Vagina (tissue), 2 donors: ENCODE measurements at regions not wholly inside any gene's neighbourhood (a gene's known extent, or its start where the extent isn't known, plus 50 kb on each side); places are given as distances from the start of the nearest gene placed in this dataset.

ENCODE experiments used
- DNase-seq, 2 donors: peaks; one replicate each; pipeline ENCODE4 v3.0.0-alpha.2; 2017; ENCODE audit errors: extremely low spot score in 2 of 2
- H3K27ac ChIP-seq: fragments of 200-600 bp; sonication (generic); one replicate; pipeline ENCODE4 v1.5.1; 2019
- H3K27me3 ChIP-seq: fragments of 200-600 bp; sonication (generic); one replicate; pipeline ENCODE4 v1.5.1; 2019
- H3K36me3 ChIP-seq, 2 donors: fragments of 200-600 bp; sonication (generic); one replicate each; pipeline ENCODE4 v1.5.1; 2017 to 2019
- H3K4me1 ChIP-seq: fragments of 200-600 bp; sonication (generic); one replicate; pipeline ENCODE4 v1.5.1; 2019
- H3K4me3 ChIP-seq, 2 donors: fragments of 200-600 bp; sonication (generic); 1 replicate in 1 of 2; 2 replicates in 1 of 2; pipeline ENCODE4 v1.5.1; 2016 to 2019
- H3K9me3 ChIP-seq: fragments of 200-600 bp; sonication (generic); one replicate; pipeline ENCODE4 v1.5.1; 2019
- POLR2A ChIP-seq, 2 donors: fragments of 450-650 bp; IDR thresholded peaks; one replicate each; pipeline ENCODE4 v1.6.1; 2017; ENCODE audit warnings: antibody characterized with exemption in 2 of 2, mild to moderate bottlenecking in 2 of 2, moderate library complexity in 2 of 2
- POLR2AphosphoS5 ChIP-seq, 2 donors: sonication (generic); formaldehyde crosslinking; IDR thresholded peaks; one replicate each; pipeline ENCODE4 v1.9.0; 2017; ENCODE audit warnings: antibody characterized with exemption in 2 of 2, mild to moderate bottlenecking in 2 of 2, low read depth in 1 of 2; ENCODE audit not compliant: insufficient read depth in 1 of 2
- intact Hi-C: fragments of 100-400 bp; cut with DNase I; formaldehyde crosslinking; loops from one replicate; pipeline ENCODE4 v1.15.1; 2023
- TF ChIP-seq, protein P1 (sequence below), 3 experiments: fragments of 450-650 bp in 2 of 3; fragments of 200-600 bp in 1 of 3; sonication (generic) in 1 of 3; IDR thresholded peaks; one replicate each; pipeline ENCODE4 v1.5.1; 2017 to 2019; ENCODE audit warnings: antibody characterized with exemption in 3 of 3, mild to moderate bottlenecking in 2 of 3, moderate library complexity in 2 of 3

- TF ChIP-seq, protein P1, sequence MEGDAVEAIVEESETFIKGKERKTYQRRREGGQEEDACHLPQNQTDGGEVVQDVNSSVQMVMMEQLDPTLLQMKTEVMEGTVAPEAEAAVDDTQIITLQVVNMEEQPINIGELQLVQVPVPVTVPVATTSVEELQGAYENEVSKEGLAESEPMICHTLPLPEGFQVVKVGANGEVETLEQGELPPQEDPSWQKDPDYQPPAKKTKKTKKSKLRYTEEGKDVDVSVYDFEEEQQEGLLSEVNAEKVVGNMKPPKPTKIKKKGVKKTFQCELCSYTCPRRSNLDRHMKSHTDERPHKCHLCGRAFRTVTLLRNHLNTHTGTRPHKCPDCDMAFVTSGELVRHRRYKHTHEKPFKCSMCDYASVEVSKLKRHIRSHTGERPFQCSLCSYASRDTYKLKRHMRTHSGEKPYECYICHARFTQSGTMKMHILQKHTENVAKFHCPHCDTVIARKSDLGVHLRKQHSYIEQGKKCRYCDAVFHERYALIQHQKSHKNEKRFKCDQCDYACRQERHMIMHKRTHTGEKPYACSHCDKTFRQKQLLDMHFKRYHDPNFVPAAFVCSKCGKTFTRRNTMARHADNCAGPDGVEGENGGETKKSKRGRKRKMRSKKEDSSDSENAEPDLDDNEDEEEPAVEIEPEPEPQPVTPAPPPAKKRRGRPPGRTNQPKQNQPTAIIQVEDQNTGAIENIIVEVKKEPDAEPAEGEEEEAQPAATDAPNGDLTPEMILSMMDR (IDR thresholded peaks at IDR 0.05), result no peak
- no peak for TF ChIP-seq POLR2AphosphoS5 (IDR thresholded peaks at IDR 0.05; ENCODE audit: insufficient read depth in 1 of 2, low read depth in 1 of 2)
- TF ChIP-seq POLR2A (IDR thresholded peaks at IDR 0.05), result no peak
- no peak overlapping the region for H3K4me3 ChIP-seq
- no peaks in the 10 kb centered on the region for H3K27me3 ChIP-seq
- intact Hi-C loops, result no loop called here
- H3K4me1 ChIP-seq, result no peaks in the 10 kb centered on the region
- no peaks in the 10 kb centered on the region for H3K36me3 ChIP-seq
- H3K27ac ChIP-seq, result no peak overlapping the region
- no peak for DNase-seq
- H3K9me3 ChIP-seq, result no peaks in the 10 kb centered on the region
Observed at GRCh38 chr9:1954238-1954637, 60.9 kb upstream of the SMARCA2 start.

DNA sequence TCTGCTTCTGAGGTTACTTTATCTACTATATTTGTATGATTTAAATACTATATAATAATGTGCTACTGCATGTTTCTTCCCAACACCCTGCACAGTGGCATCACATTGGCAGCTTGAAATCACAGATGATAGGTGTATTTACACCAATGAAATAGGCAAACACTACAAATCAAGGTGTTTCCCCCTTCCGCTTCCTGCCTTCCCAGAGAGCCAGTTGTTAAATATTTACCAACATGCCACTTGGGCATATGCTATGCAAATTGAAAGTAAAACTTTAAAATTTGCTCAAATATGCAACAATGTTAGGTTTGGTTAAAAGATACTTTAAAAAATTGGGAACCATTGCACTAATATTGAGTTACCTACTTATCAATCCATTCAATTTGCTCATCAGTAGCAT is 58.2 kb upstream of the SMARCA2 start:
- no peaks in the 10 kb centered on the region for H3K36me3 ChIP-seq
- H3K27ac ChIP-seq, result no peak overlapping the region
- DNase-seq, result no peak
- TF ChIP-seq POLR2AphosphoS5 (IDR thresholded peaks at IDR 0.05; ENCODE audit: insufficient read depth in 1 of 2, low read depth in 1 of 2), result no peak
- TF ChIP-seq, protein P1 (IDR thresholded peaks at IDR 0.05), result no peak
- intact Hi-C loops, result no loop called here
- no peak overlapping the region for H3K4me3 ChIP-seq
- no peaks in the 10 kb centered on the region for H3K9me3 ChIP-seq
- no peaks in the 10 kb centered on the region for H3K27me3 ChIP-seq
- no peaks in the 10 kb centered on the region for H3K4me1 ChIP-seq

DNA sequence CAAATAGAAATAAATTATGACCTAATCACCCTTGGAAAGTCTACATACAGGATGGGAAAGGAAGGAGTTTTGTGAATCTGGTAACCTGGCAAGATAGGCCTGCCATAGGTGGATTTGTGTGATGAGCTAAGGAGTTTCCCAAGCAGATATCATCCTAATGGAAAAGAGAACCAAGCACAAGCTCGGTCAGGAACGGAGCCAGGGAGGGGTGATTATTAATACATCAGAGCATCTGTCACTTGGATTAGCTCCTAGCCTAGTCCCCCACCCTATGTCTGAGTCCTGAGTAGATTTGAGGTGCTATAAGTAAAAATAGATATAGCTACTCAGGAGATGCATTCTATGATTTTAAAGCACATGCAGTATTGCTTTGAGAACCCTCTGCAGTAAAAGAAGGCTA is 57.3 kb upstream of the SMARCA2 start:
- no peaks in the 10 kb centered on the region for H3K9me3 ChIP-seq
- TF ChIP-seq POLR2AphosphoS5 (IDR thresholded peaks at IDR 0.05; ENCODE audit: insufficient read depth in 1 of 2, low read depth in 1 of 2) (no peak), POLR2A (IDR thresholded peaks at IDR 0.05) (no peak)
- TF ChIP-seq, protein P1 (IDR thresholded peaks at IDR 0.05), result no peak
- no peaks in the 10 kb centered on the region for H3K36me3 ChIP-seq
- H3K27me3 ChIP-seq, result no peaks in the 10 kb centered on the region
- no peak overlapping the region for H3K4me3 ChIP-seq
- no peaks in the 10 kb centered on the region for H3K4me1 ChIP-seq
- DNase-seq, result no peak
- H3K27ac ChIP-seq, result no peak overlapping the region
- intact Hi-C loops, result no loop called here

GRCh38 chr9:1959371-1959770 is 55.8 kb upstream of the SMARCA2 start:
- intact Hi-C loops, result no loop called here
- no peak overlapping the region for H3K27ac ChIP-seq
- no peak overlapping the region for H3K4me3 ChIP-seq

GRCh38 chr9:1960342-1961042 is 54.7 kb upstream of the SMARCA2 start:
- intact Hi-C loops, result no loop called here
- no peak for DNase-seq
- H3K27me3 ChIP-seq, result no peaks in the 10 kb centered on the region
- no peak overlapping the region for H3K4me3 ChIP-seq
- TF ChIP-seq, protein P1 (IDR thresholded peaks at IDR 0.05), result no peak
- TF ChIP-seq POLR2A (IDR thresholded peaks at IDR 0.05) (no peak), POLR2AphosphoS5 (IDR thresholded peaks at IDR 0.05; ENCODE audit: insufficient read depth in 1 of 2, low read depth in 1 of 2) (no peak)
- H3K27ac ChIP-seq, result no peak overlapping the region
- H3K36me3 ChIP-seq, result no peaks in the 10 kb centered on the region
- no peaks in the 10 kb centered on the region for H3K4me1 ChIP-seq
- no peaks in the 10 kb centered on the region for H3K9me3 ChIP-seq

More at GRCh38 chr9:1959371-1959770, 55.8 kb upstream of the SMARCA2 start:
- DNase-seq, result no peak
- Histone ChIP-seq H3K9me3 (no peaks in the 10 kb centered on the region), H3K36me3 (no peaks in the 10 kb centered on the region), H3K4me1 (no peaks in the 10 kb centered on the region), H3K27me3 (no peaks in the 10 kb centered on the region)
- no peak for TF ChIP-seq POLR2AphosphoS5 (IDR thresholded peaks at IDR 0.05; ENCODE audit: insufficient read depth in 1 of 2, low read depth in 1 of 2)
- TF ChIP-seq, protein P1 (IDR thresholded peaks at IDR 0.05), result no peak
- TF ChIP-seq POLR2A (IDR thresholded peaks at IDR 0.05), result no peak
